Astrocyte of the cerebellum (primary cell): ENCODE measurements at regions not wholly inside any gene's neighbourhood (a gene's known extent, or its start where the extent isn't known, plus 50 kb on each side); places are given as distances from the start of the nearest gene placed in this dataset.

Source experiments
- DNase-seq: peaks from one replicate; pipeline ENCODE4 v3.0.0-alpha.2; 2011; ENCODE audit warnings: low read depth
- H3K4me3 ChIP-seq: 2 replicates; pipeline ENCODE4 v1.5.1; 2011; ENCODE audit warnings: mild to moderate bottlenecking, low read depth, low read length, moderate library complexity
- CTCF ChIP-seq: IDR thresholded peaks from 2 replicates; pipeline ENCODE4 v1.5.1; 2012; ENCODE audit warnings: low read length, low read depth, moderate library complexity, mild to moderate bottlenecking; ENCODE audit errors: missing control alignments
- in situ Hi-C: cut with HindIII; loops from 2 replicates; pipeline ENCODE4 v1.10.0; 2017; ENCODE audit warnings: low sequenced_read_pairs

DNA sequence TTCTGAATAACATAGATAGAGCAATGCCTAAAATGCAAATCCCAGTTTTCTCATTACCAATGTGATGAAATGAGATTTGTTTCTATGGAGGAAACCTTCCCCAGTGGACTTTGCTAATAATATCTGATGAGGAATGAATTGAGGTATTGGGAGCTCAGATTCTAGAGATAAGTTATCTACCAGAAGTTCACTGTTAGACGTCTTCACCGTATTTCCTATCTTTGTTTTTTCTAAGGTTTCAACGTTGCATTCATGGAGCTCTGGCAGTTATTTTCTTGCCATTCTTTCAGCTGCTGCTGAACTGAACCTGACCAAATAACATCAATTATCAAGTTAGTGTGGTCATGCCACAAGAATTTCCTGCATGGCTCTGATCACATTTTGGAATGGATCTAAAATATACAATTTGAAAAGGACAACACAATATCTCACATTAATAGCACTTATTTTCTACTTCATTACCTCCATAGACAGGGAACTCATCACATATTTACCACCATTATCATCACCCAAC, 511.8 kb upstream of the LCORL start:
- in situ Hi-C loops: no loop called here
- no peak for DNase-seq
- no peak overlapping the region for H3K4me3 ChIP-seq
- TF ChIP-seq CTCF: no peak

GRCh38 chr4:18531731-18532130, 510.2 kb upstream of the LCORL start:
- no peak overlapping the region for H3K4me3 ChIP-seq
- in situ Hi-C loops: no loop called here
- no peak for TF ChIP-seq CTCF
- DNase-seq: no peak

- no peak for TF ChIP-seq CTCF
- no peak overlapping the region for H3K4me3 ChIP-seq
- in situ Hi-C loops: no loop called here
- DNase-seq: no peak
Observed at GRCh38 chr4:18529482-18529881, 507.9 kb upstream of the LCORL start.

DNA sequence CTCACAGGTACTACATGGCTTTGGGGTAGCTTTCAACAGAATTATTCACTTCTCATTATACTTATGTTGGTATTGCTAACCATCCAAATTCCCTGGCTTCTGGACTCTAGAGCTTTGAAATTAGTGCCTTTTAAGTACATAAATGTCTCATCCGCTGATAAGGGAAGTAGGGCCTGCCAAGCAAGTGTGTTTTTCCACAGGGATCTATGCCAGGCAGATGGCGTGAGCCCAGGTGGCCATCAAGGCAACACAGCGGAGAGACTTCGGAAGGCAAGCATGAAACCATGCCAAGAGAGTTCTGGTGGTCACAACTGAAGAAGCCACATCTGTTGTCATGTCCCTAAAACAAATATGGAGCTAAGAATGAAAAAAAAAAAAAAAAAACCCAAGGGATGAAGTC, 503.1 kb upstream of the LCORL start:
- no peak for TF ChIP-seq CTCF
- no peak for DNase-seq
- H3K4me3 ChIP-seq: no peak overlapping the region
- in situ Hi-C loops: no loop called here

- TF ChIP-seq CTCF: no peak
Observed at GRCh38 chr4:18518098-18518497, 496.5 kb upstream of the LCORL start.

GRCh38 chr4:18513861-18514260, 492.3 kb upstream of the LCORL start:
- H3K4me3 ChIP-seq: no peak overlapping the region
- no peak for TF ChIP-seq CTCF
- in situ Hi-C loops: no loop called here
- no peak for DNase-seq

More at GRCh38 chr4:18518098-18518497, 496.5 kb upstream of the LCORL start:
- H3K4me3 ChIP-seq: no peak overlapping the region
- in situ Hi-C loops: no loop called here
- no peak for DNase-seq

GRCh38 chr4:18512718-18513117, 491.2 kb upstream of the LCORL start:
- no peak overlapping the region for H3K4me3 ChIP-seq
- no peak for TF ChIP-seq CTCF
- in situ Hi-C loops: no loop called here
- no peak for DNase-seq
